Neural cell (in vitro differentiated cells): ENCODE measurements at regions not wholly inside any gene's neighbourhood (a gene's known extent, or its start where the extent isn't known, plus 50 kb on each side); places are given as distances from the start of the nearest gene placed in this dataset.

Experiments
- EZH2 ChIP-seq: fragments of 200-600, 300-800 bp; shearing (Covaris generic), sonication (generic); IDR thresholded peaks from 2 replicates; pipeline ENCODE4 v1.6.1; 2014; ENCODE audit warnings: antibody characterized with exemption, low read length, borderline replicate concordance, mild to moderate bottlenecking; ENCODE audit not compliant: insufficient read depth, poor library complexity, severe bottlenecking
- MXI1 ChIP-seq: fragments of 450-650 bp; conservative IDR thresholded peaks from 2 replicates; pipeline ENCODE4 v1.6.1; 2014; ENCODE audit warnings: antibody characterized with exemption, mild to moderate bottlenecking; ENCODE audit not compliant: poor library complexity, severe bottlenecking
- POLR2AphosphoS5 ChIP-seq: IDR thresholded peaks from 2 replicates; pipeline ENCODE4 v1.6.1; 2012
- RAD21 ChIP-seq: fragments of 450-650 bp; conservative IDR thresholded peaks from 2 replicates; pipeline ENCODE4 v1.6.1; 2014; ENCODE audit warnings: antibody characterized with exemption, mild to moderate bottlenecking, moderate library complexity
- TAF1 ChIP-seq: IDR thresholded peaks from 2 replicates; pipeline ENCODE4 v1.6.1; 2012; ENCODE audit warnings: low read depth
- TF ChIP-seq, protein P1 (sequence below): fragments of 450-650 bp; IDR thresholded peaks from 2 replicates; pipeline ENCODE4 v1.5.1; 2014; ENCODE audit warnings: antibody characterized with exemption, mild to moderate bottlenecking, moderate library complexity; ENCODE audit not compliant: poor library complexity, severe bottlenecking
- TF ChIP-seq, protein P2 (sequence below): IDR thresholded peaks from 2 replicates; pipeline ENCODE4 v1.6.1; 2012; ENCODE audit warnings: borderline replicate concordance

DNA sequence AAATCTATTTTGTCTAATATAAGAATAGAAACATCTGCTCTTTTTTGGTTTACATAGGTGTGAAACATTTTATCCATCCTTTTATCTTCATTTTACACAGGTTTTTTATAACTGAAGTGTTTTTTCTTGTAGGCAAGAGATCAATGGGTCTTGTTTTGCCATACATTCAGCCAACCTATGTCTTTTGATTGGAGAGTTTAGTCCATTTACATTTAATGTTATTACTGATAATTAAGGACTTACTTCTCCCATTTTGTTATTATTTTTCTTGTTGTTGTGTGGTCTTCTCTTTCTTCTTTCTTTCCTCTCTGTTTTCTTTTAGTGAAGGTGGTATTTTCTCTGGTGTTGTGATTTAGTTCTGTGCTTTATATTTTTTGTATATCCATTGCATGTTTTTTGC is 785.3 kb downstream of the ARAP2 start:
- TF ChIP-seq TAF1 (no peak), EZH2 (no peak), MXI1 (no peak), RAD21 (no peak), POLR2AphosphoS5 (no peak)
- TF ChIP-seq, protein P1, sequence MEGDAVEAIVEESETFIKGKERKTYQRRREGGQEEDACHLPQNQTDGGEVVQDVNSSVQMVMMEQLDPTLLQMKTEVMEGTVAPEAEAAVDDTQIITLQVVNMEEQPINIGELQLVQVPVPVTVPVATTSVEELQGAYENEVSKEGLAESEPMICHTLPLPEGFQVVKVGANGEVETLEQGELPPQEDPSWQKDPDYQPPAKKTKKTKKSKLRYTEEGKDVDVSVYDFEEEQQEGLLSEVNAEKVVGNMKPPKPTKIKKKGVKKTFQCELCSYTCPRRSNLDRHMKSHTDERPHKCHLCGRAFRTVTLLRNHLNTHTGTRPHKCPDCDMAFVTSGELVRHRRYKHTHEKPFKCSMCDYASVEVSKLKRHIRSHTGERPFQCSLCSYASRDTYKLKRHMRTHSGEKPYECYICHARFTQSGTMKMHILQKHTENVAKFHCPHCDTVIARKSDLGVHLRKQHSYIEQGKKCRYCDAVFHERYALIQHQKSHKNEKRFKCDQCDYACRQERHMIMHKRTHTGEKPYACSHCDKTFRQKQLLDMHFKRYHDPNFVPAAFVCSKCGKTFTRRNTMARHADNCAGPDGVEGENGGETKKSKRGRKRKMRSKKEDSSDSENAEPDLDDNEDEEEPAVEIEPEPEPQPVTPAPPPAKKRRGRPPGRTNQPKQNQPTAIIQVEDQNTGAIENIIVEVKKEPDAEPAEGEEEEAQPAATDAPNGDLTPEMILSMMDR, result no peak
- TF ChIP-seq, protein P2, sequence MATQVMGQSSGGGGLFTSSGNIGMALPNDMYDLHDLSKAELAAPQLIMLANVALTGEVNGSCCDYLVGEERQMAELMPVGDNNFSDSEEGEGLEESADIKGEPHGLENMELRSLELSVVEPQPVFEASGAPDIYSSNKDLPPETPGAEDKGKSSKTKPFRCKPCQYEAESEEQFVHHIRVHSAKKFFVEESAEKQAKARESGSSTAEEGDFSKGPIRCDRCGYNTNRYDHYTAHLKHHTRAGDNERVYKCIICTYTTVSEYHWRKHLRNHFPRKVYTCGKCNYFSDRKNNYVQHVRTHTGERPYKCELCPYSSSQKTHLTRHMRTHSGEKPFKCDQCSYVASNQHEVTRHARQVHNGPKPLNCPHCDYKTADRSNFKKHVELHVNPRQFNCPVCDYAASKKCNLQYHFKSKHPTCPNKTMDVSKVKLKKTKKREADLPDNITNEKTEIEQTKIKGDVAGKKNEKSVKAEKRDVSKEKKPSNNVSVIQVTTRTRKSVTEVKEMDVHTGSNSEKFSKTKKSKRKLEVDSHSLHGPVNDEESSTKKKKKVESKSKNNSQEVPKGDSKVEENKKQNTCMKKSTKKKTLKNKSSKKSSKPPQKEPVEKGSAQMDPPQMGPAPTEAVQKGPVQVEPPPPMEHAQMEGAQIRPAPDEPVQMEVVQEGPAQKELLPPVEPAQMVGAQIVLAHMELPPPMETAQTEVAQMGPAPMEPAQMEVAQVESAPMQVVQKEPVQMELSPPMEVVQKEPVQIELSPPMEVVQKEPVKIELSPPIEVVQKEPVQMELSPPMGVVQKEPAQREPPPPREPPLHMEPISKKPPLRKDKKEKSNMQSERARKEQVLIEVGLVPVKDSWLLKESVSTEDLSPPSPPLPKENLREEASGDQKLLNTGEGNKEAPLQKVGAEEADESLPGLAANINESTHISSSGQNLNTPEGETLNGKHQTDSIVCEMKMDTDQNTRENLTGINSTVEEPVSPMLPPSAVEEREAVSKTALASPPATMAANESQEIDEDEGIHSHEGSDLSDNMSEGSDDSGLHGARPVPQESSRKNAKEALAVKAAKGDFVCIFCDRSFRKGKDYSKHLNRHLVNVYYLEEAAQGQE, result no peak
